Mesothelial cell of epicardium (in vitro differentiated cells): ENCODE measurements at regions not wholly inside any gene's neighbourhood (a gene's known extent, or its start where the extent isn't known, plus 50 kb on each side); places are given as distances from the start of the nearest gene placed in this dataset.
A peak's percentile ranks its signal among the peaks of the same experiment; 100 is the strongest.

ENCODE experiments used
- DNase-seq, 2 experiments: peaks; one replicate each; pipeline ENCODE4 v3.0.0; 2021; ENCODE audit warnings: low spot score in 2 of 2; ENCODE audit not compliant: unreplicated experiment in 2 of 2
- H3K27ac Mint-ChIP-seq: 2 replicates; pipeline ENCODE4 v1.8.0; 2021; ENCODE audit warnings: mixed read lengths
- H3K27me3 Mint-ChIP-seq: 2 replicates; pipeline ENCODE4 v1.8.0; 2021; ENCODE audit warnings: low read depth, mixed read lengths
- H3K36me3 Mint-ChIP-seq: 2 replicates; pipeline ENCODE4 v1.8.0; 2021; ENCODE audit warnings: mixed read lengths
- H3K4me1 Mint-ChIP-seq: 2 replicates; pipeline ENCODE4 v1.8.0; 2021; ENCODE audit warnings: mixed read lengths
- H3K4me3 Mint-ChIP-seq: 2 replicates; pipeline ENCODE4 v1.8.0; 2021; ENCODE audit warnings: mild to moderate bottlenecking, moderate library complexity, mixed read lengths
- H3K9me3 Mint-ChIP-seq: 2 replicates; pipeline ENCODE4 v1.8.0; 2021; ENCODE audit warnings: mixed read lengths
- TF ChIP-seq, protein P1 (sequence below): fragments of 200-600 bp; sonication (generic); IDR thresholded peaks from one replicate; pipeline ENCODE4 v1.5.0; 2021; ENCODE audit warnings: antibody characterized with exemption; ENCODE audit not compliant: unreplicated experiment

DNA sequence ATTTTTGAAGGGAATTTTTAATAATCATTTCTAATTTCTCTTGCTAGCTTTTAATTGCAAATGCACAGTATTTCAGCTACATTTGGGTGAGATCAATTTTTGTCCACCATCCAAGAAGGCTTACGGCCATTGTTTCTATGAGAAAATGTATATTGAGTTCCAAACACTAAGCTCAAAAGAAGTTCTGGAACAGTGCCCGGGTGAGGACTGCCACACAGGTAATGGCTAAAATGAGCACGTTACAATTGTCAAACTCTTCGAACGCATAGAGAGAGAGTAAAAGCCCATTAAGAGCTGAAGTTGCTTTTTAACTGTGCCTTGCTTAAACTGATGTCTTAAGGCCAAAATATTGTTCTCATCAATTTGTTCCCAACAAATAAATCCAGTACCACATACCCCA lies 755.0 kb downstream of the DIAPH3 start:
- TF ChIP-seq, protein P1, sequence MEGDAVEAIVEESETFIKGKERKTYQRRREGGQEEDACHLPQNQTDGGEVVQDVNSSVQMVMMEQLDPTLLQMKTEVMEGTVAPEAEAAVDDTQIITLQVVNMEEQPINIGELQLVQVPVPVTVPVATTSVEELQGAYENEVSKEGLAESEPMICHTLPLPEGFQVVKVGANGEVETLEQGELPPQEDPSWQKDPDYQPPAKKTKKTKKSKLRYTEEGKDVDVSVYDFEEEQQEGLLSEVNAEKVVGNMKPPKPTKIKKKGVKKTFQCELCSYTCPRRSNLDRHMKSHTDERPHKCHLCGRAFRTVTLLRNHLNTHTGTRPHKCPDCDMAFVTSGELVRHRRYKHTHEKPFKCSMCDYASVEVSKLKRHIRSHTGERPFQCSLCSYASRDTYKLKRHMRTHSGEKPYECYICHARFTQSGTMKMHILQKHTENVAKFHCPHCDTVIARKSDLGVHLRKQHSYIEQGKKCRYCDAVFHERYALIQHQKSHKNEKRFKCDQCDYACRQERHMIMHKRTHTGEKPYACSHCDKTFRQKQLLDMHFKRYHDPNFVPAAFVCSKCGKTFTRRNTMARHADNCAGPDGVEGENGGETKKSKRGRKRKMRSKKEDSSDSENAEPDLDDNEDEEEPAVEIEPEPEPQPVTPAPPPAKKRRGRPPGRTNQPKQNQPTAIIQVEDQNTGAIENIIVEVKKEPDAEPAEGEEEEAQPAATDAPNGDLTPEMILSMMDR = no peak
- Mint-ChIP-seq H3K27ac (no peak overlapping the region), H3K4me3 (no peak overlapping the region), H3K27me3 (no peaks in the 10 kb centered on the region), H3K9me3 (peaks cover 31% of the 10 kb centered on the region), H3K36me3 (peaks cover 11% of the 10 kb centered on the region), H3K4me1 (peaks cover 9% of the 10 kb centered on the region)
- no peak for DNase-seq

DNA sequence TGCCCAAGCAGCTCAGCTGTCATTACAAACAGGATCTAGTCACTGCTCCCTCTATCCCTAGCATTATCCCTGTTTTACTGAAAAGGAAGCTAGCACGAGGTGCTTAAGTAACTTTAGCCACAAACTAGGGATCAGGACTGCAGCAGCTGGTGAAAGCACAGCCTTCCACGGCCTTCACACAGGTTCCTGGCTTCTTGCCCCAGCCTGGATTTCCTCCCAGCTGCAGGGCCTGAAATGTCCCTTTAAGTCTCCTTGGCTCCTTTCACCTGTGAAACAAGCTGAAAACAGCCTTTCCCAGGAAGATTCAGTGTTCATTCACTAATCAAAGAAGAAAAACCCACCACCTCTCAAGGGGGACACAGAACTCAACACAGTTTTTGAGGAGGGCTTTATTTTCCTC lies 754.5 kb downstream of the DIAPH3 start:
- no peaks in the 10 kb centered on the region for H3K27me3 Mint-ChIP-seq
- TF ChIP-seq, protein P1 = no peak
- H3K27ac Mint-ChIP-seq = peak overlapping the region; percentile 14
- no peak overlapping the region for H3K4me3 Mint-ChIP-seq
- peaks cover 9% of the 10 kb centered on the region for H3K4me1 Mint-ChIP-seq
- H3K9me3 Mint-ChIP-seq = peaks cover 30% of the 10 kb centered on the region
- H3K36me3 Mint-ChIP-seq = peaks cover 11% of the 10 kb centered on the region
- peak in 1 of 2 experiments; percentile 47 for DNase-seq

DNA sequence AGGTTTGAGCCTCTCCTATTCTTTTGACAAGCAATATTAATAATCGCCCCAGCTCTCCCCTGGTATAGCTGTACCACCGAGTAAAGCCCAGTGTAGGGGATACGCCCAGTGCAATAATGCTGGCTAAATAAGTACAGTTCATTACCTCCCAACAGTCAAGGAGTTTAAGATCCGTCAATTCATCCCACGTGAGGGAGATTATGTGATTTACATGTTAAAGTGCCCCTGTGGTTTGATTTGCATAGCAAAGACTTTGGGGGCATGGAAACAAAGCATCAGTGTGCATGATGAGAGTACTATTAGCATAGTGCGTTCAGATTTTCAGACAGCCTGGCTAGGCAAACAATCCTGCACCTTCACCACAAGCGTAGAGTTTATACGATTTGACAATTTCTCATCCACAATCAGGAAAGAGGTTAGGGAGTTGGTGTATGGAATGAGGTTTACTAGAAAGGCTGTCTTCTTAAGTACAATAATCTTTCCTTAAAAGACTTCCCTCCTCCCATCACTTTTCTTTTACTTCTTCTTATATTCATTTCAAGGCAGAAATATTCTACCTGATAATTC lies 754.0 kb downstream of the DIAPH3 start:
- peaks cover 9% of the 10 kb centered on the region for H3K4me1 Mint-ChIP-seq
- H3K36me3 Mint-ChIP-seq = peaks cover 11% of the 10 kb centered on the region
- TF ChIP-seq, protein P1 = no peak
- DNase-seq = no peak
- no peak overlapping the region for H3K4me3 Mint-ChIP-seq
- peaks cover 27% of the 10 kb centered on the region for H3K9me3 Mint-ChIP-seq
- H3K27me3 Mint-ChIP-seq = no peaks in the 10 kb centered on the region
- H3K27ac Mint-ChIP-seq = peak overlapping the region; percentile 14

DNA sequence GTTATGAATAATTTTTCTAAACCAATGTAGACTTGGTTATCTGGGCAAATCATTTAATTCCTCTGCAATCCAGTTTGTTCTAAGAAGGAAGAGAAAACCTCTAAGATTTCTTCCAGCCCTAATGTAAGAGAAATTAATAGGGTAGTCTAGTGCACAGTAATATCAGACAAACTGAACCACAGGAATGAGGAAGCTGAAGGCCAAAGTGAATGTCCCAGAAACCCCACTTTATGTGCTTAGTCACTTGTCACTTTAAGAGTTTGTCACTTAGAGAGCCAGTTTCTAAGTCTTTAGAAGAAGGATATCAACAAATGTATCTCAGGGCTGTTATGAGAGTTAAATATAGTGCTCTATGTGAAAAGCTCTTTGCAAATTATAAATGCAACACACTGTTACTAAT lies 750.6 kb downstream of the DIAPH3 start:
- Mint-ChIP-seq H3K4me1 (peaks cover 23% of the 10 kb centered on the region), H3K36me3 (no peaks in the 10 kb centered on the region), H3K27ac (no peak overlapping the region), H3K27me3 (no peaks in the 10 kb centered on the region), H3K9me3 (peaks cover 4% of the 10 kb centered on the region), H3K4me3 (no peak overlapping the region)
- TF ChIP-seq, protein P1 = no peak
- no peak for DNase-seq

DNA sequence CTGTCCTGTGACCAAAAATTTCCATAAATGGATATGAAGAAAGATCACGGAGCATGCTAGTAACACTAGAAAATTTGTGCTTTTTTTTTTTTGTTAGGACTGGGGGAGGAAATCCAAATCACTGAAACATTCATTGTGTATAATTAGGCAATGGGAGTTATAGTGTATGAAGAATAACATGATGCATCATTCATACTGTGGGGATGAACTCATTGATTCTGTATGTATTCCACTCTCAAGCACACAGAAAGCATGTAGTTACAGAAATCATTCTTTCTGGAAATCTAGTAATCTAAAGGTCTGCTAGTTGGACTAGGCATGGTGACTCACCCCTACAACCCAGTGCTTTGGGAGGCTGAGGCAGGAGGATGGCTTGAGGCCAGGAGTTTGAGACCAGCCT lies 749.7 kb downstream of the DIAPH3 start:
- no peak overlapping the region for H3K27ac Mint-ChIP-seq
- H3K27me3 Mint-ChIP-seq = no peaks in the 10 kb centered on the region

More for the DNA sequence above, 749.7 kb downstream of the DIAPH3 start:
- Mint-ChIP-seq H3K4me3 (no peak overlapping the region), H3K36me3 (no peaks in the 10 kb centered on the region), H3K4me1 (peaks cover 23% of the 10 kb centered on the region), H3K9me3 (peaks cover 4% of the 10 kb centered on the region)
- DNase-seq = no peak
- TF ChIP-seq, protein P1 = no peak
